Panc1 (cell line): ENCODE measurements at regions not wholly inside any gene's neighbourhood (a gene's known extent, or its start where the extent isn't known, plus 50 kb on each side); places are given as distances from the start of the nearest gene placed in this dataset.

Experiments
- CTCF ChIP-seq: fragments of 450-650 bp; IDR thresholded peaks from 2 replicates; pipeline ENCODE4 v1.5.1; 2017; ENCODE audit warnings: mild to moderate bottlenecking
- POLR2AphosphoS5 ChIP-seq: IDR thresholded peaks from 2 replicates; pipeline ENCODE4 v1.6.1; 2012; ENCODE audit warnings: mild to moderate bottlenecking, low read depth, low read length, moderate library complexity

- TF ChIP-seq POLR2AphosphoS5 (no peak), CTCF (no peak)
Measured at GRCh38 chr18:78031589-78031988, 781.9 kb downstream of the GALR1 start.
